ENCODE measurements at regions not wholly inside any gene's neighbourhood (a gene's known extent, or its start where the extent isn't known, plus 50 kb on each side); places are given as distances from the start of the nearest gene placed in this dataset.

GRCh38 chr17:74070998-74071679 is 132.3 kb upstream of the RPL38 start:
- Histone ChIP-seq H3K27ac (ENCODE audit: low read length) (no peak overlapping the region), H3K4me2 (ENCODE audit: low read length) (no peak overlapping the region), H3K9me3 (ENCODE audit: insufficient read depth, low read length) (no peaks in the 10 kb centered on the region), H3K79me2 (ENCODE audit: low read length) (no peaks in the 10 kb centered on the region), H3K9ac (ENCODE audit: low read length) (no peak overlapping the region), H3K4me1 (ENCODE audit: low read length) (no peaks in the 10 kb centered on the region), H3K27me3 (ENCODE audit: low read depth, low read length) (peaks cover 12% of the 10 kb centered on the region; the same call in 1 of the 2 replicates), H2AFZ (ENCODE audit: low read depth, low read length) (no peak overlapping the region), H3K4me3 (ENCODE audit: low read length) (no peak overlapping the region), H4K20me1 (ENCODE audit: insufficient read depth, low read length) (no peaks in the 10 kb centered on the region), H3K36me3 (replicated peaks; ENCODE audit: low read depth, low read length) (no peaks in the 10 kb centered on the region)
- TF ChIP-seq CTCF (IDR thresholded peaks at IDR 0.05; ENCODE audit: low read depth, low read length): no peak
- no peak for TF ChIP-seq EZH2phosphoT487 (IDR thresholded peaks at IDR 0.05; ENCODE audit: low read depth)

- no peak overlapping the region for H2AFZ ChIP-seq (ENCODE audit: low read depth, low read length)
- no peaks in the 10 kb centered on the region for H3K79me2 ChIP-seq (ENCODE audit: low read length)
- H3K27me3 ChIP-seq (ENCODE audit: low read depth, low read length): peaks cover 12% of the 10 kb centered on the region; the same call in 1 of the 2 replicates
- no peaks in the 10 kb centered on the region for H3K4me1 ChIP-seq (ENCODE audit: low read length)
- no peak overlapping the region for H3K4me3 ChIP-seq (ENCODE audit: low read length)
- H3K27ac ChIP-seq (ENCODE audit: low read length): no peak overlapping the region
- no peak overlapping the region for H3K4me2 ChIP-seq (ENCODE audit: low read length)
- no peaks in the 10 kb centered on the region for H3K36me3 ChIP-seq (replicated peaks; ENCODE audit: low read depth, low read length)
- no peaks in the 10 kb centered on the region for H4K20me1 ChIP-seq (ENCODE audit: insufficient read depth, low read length)
- H3K9me3 ChIP-seq (ENCODE audit: insufficient read depth, low read length): no peaks in the 10 kb centered on the region
- H3K9ac ChIP-seq (ENCODE audit: low read length): no peak overlapping the region
- TF ChIP-seq CTCF (IDR thresholded peaks at IDR 0.05; ENCODE audit: low read depth, low read length) (no peak), EZH2phosphoT487 (IDR thresholded peaks at IDR 0.05; ENCODE audit: low read depth) (no peak)
Observed at GRCh38 chr17:74072340-74072739, 131.1 kb upstream of the RPL38 start.

- Histone ChIP-seq H2AFZ (ENCODE audit: low read depth, low read length) (no peak overlapping the region), H3K4me1 (ENCODE audit: low read length) (no peaks in the 10 kb centered on the region), H3K27me3 (ENCODE audit: low read depth, low read length) (no peaks in the 10 kb centered on the region), H3K9me3 (ENCODE audit: insufficient read depth, low read length) (no peaks in the 10 kb centered on the region), H3K9ac (ENCODE audit: low read length) (no peak overlapping the region), H3K27ac (ENCODE audit: low read length) (no peak overlapping the region), H3K4me2 (ENCODE audit: low read length) (no peak overlapping the region), H3K36me3 (replicated peaks; ENCODE audit: low read depth, low read length) (no peaks in the 10 kb centered on the region), H3K4me3 (ENCODE audit: low read length) (no peak overlapping the region), H4K20me1 (ENCODE audit: insufficient read depth, low read length) (no peaks in the 10 kb centered on the region), H3K79me2 (ENCODE audit: low read length) (no peaks in the 10 kb centered on the region)
- TF ChIP-seq EZH2phosphoT487 (IDR thresholded peaks at IDR 0.05; ENCODE audit: low read depth) (no peak), CTCF (IDR thresholded peaks at IDR 0.05; ENCODE audit: low read depth, low read length) (no peak)
Observed at GRCh38 chr17:74076446-74076845, 127.0 kb upstream of the RPL38 start.

- Histone ChIP-seq H3K9me3 (ENCODE audit: insufficient read depth, low read length) (no peaks in the 10 kb centered on the region), H3K27me3 (ENCODE audit: low read depth, low read length) (no peaks in the 10 kb centered on the region)
- TF ChIP-seq EZH2phosphoT487 (IDR thresholded peaks at IDR 0.05; ENCODE audit: low read depth) (no peak), CTCF (IDR thresholded peaks at IDR 0.05; ENCODE audit: low read depth, low read length) (no peak)
Observed at GRCh38 chr17:74077231-74077630, 126.2 kb upstream of the RPL38 start.

More at GRCh38 chr17:74077231-74077630, 126.2 kb upstream of the RPL38 start:
- no peak overlapping the region for H3K9ac ChIP-seq (ENCODE audit: low read length)
- H3K79me2 ChIP-seq (ENCODE audit: low read length): no peaks in the 10 kb centered on the region
- H2AFZ ChIP-seq (ENCODE audit: low read depth, low read length): no peak overlapping the region
- H3K4me2 ChIP-seq (ENCODE audit: low read length): no peak overlapping the region
- H3K36me3 ChIP-seq (replicated peaks; ENCODE audit: low read depth, low read length): no peaks in the 10 kb centered on the region
- H3K4me3 ChIP-seq (ENCODE audit: low read length): no peak overlapping the region
- no peaks in the 10 kb centered on the region for H3K4me1 ChIP-seq (ENCODE audit: low read length)
- H4K20me1 ChIP-seq (ENCODE audit: insufficient read depth, low read length): no peaks in the 10 kb centered on the region
- H3K27ac ChIP-seq (ENCODE audit: low read length): no peak overlapping the region

All from OCI-LY3 (cell line).